Panc1 (cell line): ENCODE measurements at regions not wholly inside any gene's neighbourhood (a gene's known extent, or its start where the extent isn't known, plus 50 kb on each side); places are given as distances from the start of the nearest gene placed in this dataset.

Experiments used
- ATAC-seq: fragments of 200-7000 bp; cut with Tn5 transposase; 2 replicates; pipeline ENCODE4 v1.9.1; 2020; ENCODE audit warnings: mild to moderate bottlenecking, moderate library complexity
- BruUV-seq: library from RNA; stranded (reverse); fragments of 400-500 nt; replicated peaks from 2 replicates; lab custom pipeline; 2021; lab: Mats Ljungman, UMichigan
- CTCF ChIA-PET: fragments of 300-600 bp; sonication (Branson Sonifier 250); formaldehyde crosslinking; loops from one replicate; lab custom pipeline; 2022; ENCODE audit warnings: antibody characterized with exemption; lab: Charles Lee
- POLR2A ChIA-PET: fragments of 300-600 bp; sonication (Branson Sonifier 250); formaldehyde crosslinking; loops from one replicate; lab custom pipeline; 2022; ENCODE audit warnings: antibody characterized with exemption; lab: Charles Lee
- DNase-seq: peaks from one replicate; pipeline ENCODE4 v3.0.0-alpha.2; 2010; ENCODE audit warnings: low read depth, low spot score
- H3K27ac ChIP-seq: 2 replicates; pipeline ENCODE4 v1.5.1; 2011; ENCODE audit warnings: mild to moderate bottlenecking, low read length, inconsistent platforms
- H3K27me3 ChIP-seq: fragments of 200-500 bp; sonication (Bioruptor generic); 2 replicates; pipeline ENCODE4 v1.6.0; 2014; ENCODE audit warnings: low read length, inconsistent platforms; ENCODE audit not compliant: control insufficient read depth, insufficient read depth
- H3K36me3 ChIP-seq: fragments of 200-500 bp; sonication (Bioruptor generic); 2 replicates; pipeline ENCODE4 v1.5.1; 2014; ENCODE audit warnings: inconsistent platforms, mild to moderate bottlenecking, low read length, moderate library complexity; ENCODE audit not compliant: control insufficient read depth, insufficient read depth
- H3K4me1 ChIP-seq: 2 replicates; pipeline ENCODE4 v1.5.1; 2011; ENCODE audit warnings: inconsistent platforms, mild to moderate bottlenecking, low read length, moderate library complexity; ENCODE audit not compliant: control insufficient read depth, insufficient read depth
- H3K4me3 ChIP-seq, 2 experiments: 2 replicates each; pipeline ENCODE4 v1.5.1; 2011 to 2012; ENCODE audit warnings: low read depth in 2 of 2, low read length in 2 of 2, mild to moderate bottlenecking in 2 of 2, inconsistent platforms in 1 of 2, moderate library complexity in 1 of 2
- H3K9me3 ChIP-seq: fragments of 200-500 bp; sonication (Bioruptor generic); 2 replicates; pipeline ENCODE4 v1.5.1; 2014; ENCODE audit warnings: low read depth, mild to moderate bottlenecking, inconsistent platforms, low read length, moderate library complexity; ENCODE audit not compliant: control insufficient read depth, insufficient read depth
- POLR2AphosphoS5 ChIP-seq: IDR thresholded peaks from 2 replicates; pipeline ENCODE4 v1.6.1; 2012; ENCODE audit warnings: mild to moderate bottlenecking, low read depth, low read length, moderate library complexity
- SIN3A ChIP-seq: IDR thresholded peaks from 2 replicates; pipeline ENCODE4 v1.6.1; 2012; ENCODE audit warnings: low read depth, mild to moderate bottlenecking, low read length, moderate library complexity, borderline replicate concordance; ENCODE audit not compliant: insufficient read depth
- TCF7L2 ChIP-seq: IDR thresholded peaks from 2 replicates; pipeline ENCODE4 v1.6.1; 2011; ENCODE audit warnings: mild to moderate bottlenecking, low read depth, low read length, inconsistent platforms
- in situ Hi-C: cut with HindIII; loops from 2 replicates; pipeline ENCODE4 v1.10.0; 2016; ENCODE audit warnings: low sequenced_read_pairs, low pct_unique_long_range_greater_than_20kb
- intact Hi-C: fragments of 100-400 bp; cut with micrococcal nuclease; formaldehyde crosslinking; loops from one replicate; pipeline ENCODE4 v1.10.0; 2022; ENCODE audit not compliant: unreplicated experiment
- TF ChIP-seq, protein P1 (sequence below), 2 experiments: IDR thresholded peaks; 2 replicates each; pipeline ENCODE4 v1.6.1; 2011 to 2012; ENCODE audit warnings: low read depth in 2 of 2, control low read depth in 1 of 2, low read length in 1 of 2, mild to moderate bottlenecking in 1 of 2, moderate library complexity in 1 of 2; ENCODE audit not compliant: insufficient read depth in 1 of 2
- TF ChIP-seq, protein P2 (sequence below): fragments of 450-650 bp; IDR thresholded peaks from 2 replicates; pipeline ENCODE4 v1.5.1; 2017; ENCODE audit warnings: mild to moderate bottlenecking

DNA sequence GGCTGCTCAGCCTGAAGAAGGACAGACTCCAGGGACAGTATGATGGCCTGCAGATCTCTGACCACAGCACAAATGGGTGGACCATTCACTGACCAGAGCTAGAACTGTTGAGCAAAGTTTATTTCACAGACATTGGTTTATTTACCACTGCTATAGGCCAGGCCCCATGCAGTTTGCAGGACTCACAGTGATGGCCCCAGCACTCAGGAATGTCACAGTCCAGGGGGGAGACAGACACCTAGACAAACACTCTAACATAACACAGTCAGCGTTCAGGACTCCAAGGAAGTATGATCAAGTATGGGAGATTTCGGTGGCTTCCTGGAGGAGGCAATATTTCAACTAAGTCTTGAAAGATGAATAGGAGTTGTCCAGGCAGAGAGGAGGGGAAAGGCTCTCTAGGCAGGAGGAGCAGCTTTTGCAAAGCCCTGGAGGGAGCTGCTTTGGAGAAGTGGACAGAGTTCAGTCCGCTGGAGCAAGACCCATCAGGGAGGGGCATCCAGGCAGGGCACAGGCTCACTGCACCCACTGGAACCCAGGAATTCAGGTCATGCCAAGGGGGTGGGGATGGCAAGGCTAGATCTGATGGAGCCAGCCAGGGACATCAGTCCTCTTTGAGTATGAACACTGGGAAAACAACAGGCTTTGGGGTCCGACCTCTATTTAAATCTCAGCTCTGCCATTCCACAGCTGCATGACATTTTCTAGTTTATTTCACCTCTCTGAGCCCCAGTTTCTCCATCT, 454.3 kb downstream of the MATN1 start:
- POLR2A ChIA-PET: no interaction called here
- Histone ChIP-seq H3K9me3 (no peaks in the 10 kb centered on the region), H3K27me3 (no peaks in the 10 kb centered on the region), H3K4me1 (no peaks in the 10 kb centered on the region), H3K36me3 (no peaks in the 10 kb centered on the region), H3K27ac (no peak overlapping the region), H3K4me3 (no peak overlapping the region)
- no peak for TF ChIP-seq TCF7L2
- TF ChIP-seq, protein P1, sequence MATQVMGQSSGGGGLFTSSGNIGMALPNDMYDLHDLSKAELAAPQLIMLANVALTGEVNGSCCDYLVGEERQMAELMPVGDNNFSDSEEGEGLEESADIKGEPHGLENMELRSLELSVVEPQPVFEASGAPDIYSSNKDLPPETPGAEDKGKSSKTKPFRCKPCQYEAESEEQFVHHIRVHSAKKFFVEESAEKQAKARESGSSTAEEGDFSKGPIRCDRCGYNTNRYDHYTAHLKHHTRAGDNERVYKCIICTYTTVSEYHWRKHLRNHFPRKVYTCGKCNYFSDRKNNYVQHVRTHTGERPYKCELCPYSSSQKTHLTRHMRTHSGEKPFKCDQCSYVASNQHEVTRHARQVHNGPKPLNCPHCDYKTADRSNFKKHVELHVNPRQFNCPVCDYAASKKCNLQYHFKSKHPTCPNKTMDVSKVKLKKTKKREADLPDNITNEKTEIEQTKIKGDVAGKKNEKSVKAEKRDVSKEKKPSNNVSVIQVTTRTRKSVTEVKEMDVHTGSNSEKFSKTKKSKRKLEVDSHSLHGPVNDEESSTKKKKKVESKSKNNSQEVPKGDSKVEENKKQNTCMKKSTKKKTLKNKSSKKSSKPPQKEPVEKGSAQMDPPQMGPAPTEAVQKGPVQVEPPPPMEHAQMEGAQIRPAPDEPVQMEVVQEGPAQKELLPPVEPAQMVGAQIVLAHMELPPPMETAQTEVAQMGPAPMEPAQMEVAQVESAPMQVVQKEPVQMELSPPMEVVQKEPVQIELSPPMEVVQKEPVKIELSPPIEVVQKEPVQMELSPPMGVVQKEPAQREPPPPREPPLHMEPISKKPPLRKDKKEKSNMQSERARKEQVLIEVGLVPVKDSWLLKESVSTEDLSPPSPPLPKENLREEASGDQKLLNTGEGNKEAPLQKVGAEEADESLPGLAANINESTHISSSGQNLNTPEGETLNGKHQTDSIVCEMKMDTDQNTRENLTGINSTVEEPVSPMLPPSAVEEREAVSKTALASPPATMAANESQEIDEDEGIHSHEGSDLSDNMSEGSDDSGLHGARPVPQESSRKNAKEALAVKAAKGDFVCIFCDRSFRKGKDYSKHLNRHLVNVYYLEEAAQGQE (IDR thresholded peaks at IDR 0.05; ENCODE audit: insufficient read depth in 1 of 2, low read depth in 2 of 2, low read length in 1 of 2): no peak
- no peak for TF ChIP-seq POLR2AphosphoS5
- TF ChIP-seq SIN3A: no peak
- TF ChIP-seq, protein P2, sequence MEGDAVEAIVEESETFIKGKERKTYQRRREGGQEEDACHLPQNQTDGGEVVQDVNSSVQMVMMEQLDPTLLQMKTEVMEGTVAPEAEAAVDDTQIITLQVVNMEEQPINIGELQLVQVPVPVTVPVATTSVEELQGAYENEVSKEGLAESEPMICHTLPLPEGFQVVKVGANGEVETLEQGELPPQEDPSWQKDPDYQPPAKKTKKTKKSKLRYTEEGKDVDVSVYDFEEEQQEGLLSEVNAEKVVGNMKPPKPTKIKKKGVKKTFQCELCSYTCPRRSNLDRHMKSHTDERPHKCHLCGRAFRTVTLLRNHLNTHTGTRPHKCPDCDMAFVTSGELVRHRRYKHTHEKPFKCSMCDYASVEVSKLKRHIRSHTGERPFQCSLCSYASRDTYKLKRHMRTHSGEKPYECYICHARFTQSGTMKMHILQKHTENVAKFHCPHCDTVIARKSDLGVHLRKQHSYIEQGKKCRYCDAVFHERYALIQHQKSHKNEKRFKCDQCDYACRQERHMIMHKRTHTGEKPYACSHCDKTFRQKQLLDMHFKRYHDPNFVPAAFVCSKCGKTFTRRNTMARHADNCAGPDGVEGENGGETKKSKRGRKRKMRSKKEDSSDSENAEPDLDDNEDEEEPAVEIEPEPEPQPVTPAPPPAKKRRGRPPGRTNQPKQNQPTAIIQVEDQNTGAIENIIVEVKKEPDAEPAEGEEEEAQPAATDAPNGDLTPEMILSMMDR: no peak
- intact Hi-C loops (no loop called here), in situ Hi-C loops (no loop called here)
- DNase-seq: no peak
- CTCF ChIA-PET: interaction anchor here (0.5 kb wide), 1 partner anchor 51 kb away, joined by 3 read pairs; no protein-coding TSS in a partner anchor
- no peak for ATAC-seq
- no TSS peak for BruUV-seq

DNA sequence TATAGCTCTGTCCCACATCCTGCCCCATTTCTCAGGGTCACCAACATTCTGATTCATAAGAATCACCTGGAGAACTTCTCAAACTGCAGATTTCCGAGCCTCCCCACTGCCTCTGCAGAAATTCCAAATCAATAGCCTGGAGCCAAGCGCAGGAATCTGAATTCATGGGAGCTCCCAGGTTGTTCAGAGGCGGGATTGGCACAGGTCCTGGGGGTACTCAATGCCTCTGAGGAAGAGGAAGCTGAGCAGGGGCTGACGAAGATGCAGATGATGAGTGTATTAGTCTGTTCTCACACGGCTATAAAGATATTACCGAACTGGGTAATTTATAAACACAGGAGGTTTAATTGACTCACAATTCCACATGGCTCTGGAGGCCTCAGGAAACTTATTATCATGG, 455.5 kb downstream of the MATN1 start:
- Histone ChIP-seq H3K36me3 (no peaks in the 10 kb centered on the region), H3K4me3 (no peak overlapping the region), H3K4me1 (no peaks in the 10 kb centered on the region), H3K27me3 (no peaks in the 10 kb centered on the region), H3K27ac (no peak overlapping the region), H3K9me3 (no peaks in the 10 kb centered on the region)
- ChIA-PET CTCF (no interaction called here), POLR2A (no interaction called here)
- in situ Hi-C loops (no loop called here), intact Hi-C loops (no loop called here)
- BruUV-seq: no TSS peak
- ATAC-seq (no peak), DNase-seq (no peak)
- TF ChIP-seq, protein P1 (IDR thresholded peaks at IDR 0.05; ENCODE audit: insufficient read depth in 1 of 2, low read depth in 2 of 2, low read length in 1 of 2): no peak
- TF ChIP-seq, protein P2: no peak
- no peak for TF ChIP-seq SIN3A
- TF ChIP-seq TCF7L2: no peak
- TF ChIP-seq POLR2AphosphoS5: no peak
